Lower leg skin (tissue), 4 donors: ENCODE measurements at regions not wholly inside any gene's neighbourhood (a gene's known extent, or its start where the extent isn't known, plus 50 kb on each side); places are given as distances from the start of the nearest gene placed in this dataset.

Source experiments
- DNase-seq, 2 donors: peaks; one replicate each; pipeline ENCODE4 v3.0.0-alpha.2; 2019; ENCODE audit warnings: low spot score in 2 of 2
- H3K4me3 ChIP-seq: fragments of 200-600 bp; sonication (generic); 2 replicates; pipeline ENCODE4 v1.5.1; 2017; ENCODE audit warnings: mild to moderate bottlenecking, low read depth; ENCODE audit not compliant: poor library complexity, severe bottlenecking
- CTCF ChIP-seq, 3 donors: fragments of 450-650 bp; IDR thresholded peaks; one replicate each; pipeline ENCODE4 v1.5.1; 2016; ENCODE audit warnings: antibody characterized with exemption in 3 of 3, mild to moderate bottlenecking in 3 of 3, moderate library complexity in 2 of 3
- POLR2A ChIP-seq, 2 donors: fragments of 450-650 bp; IDR thresholded peaks; one replicate each; pipeline ENCODE4 v1.6.1; 2016 to 2017; ENCODE audit warnings: antibody characterized with exemption in 2 of 2, mild to moderate bottlenecking in 1 of 2, moderate library complexity in 1 of 2
- WGBS, 2 donors: methylation state at CpG; one replicate each; pipeline ENCODE4 v1.1.5; 2018; 5-methylcytosine and 5-hydroxymethylcytosine counted together
- intact Hi-C: fragments of 100-400 bp; cut with DNase I; formaldehyde crosslinking; loops from one replicate; pipeline ENCODE4 v1.15.0; 2023; ENCODE audit warnings: low total_unique reads

GRCh38 chr7:16169537-16169936 lies 251.8 kb downstream of the CRPPA start:
- H3K4me3 ChIP-seq: no peak overlapping the region
- no peak for DNase-seq
- 82 to 83% methylated on average over 2 of the region's 2 CpGs for WGBS, 2 donors
- TF ChIP-seq POLR2A (IDR thresholded peaks at IDR 0.05) (no peak), CTCF (IDR thresholded peaks at IDR 0.05) (no peak)
- intact Hi-C loops: no loop called here

- whole genome bisulfite sequencing, 2 donors: 49 to 53% methylated on average over 3 of the region's 3 CpGs
- DNase-seq: no peak
- TF ChIP-seq POLR2A (IDR thresholded peaks at IDR 0.05) (no peak), CTCF (IDR thresholded peaks at IDR 0.05) (no peak)
- no peak overlapping the region for H3K4me3 ChIP-seq
- intact Hi-C loops: no loop called here
Observed at GRCh38 chr7:16167526-16167925, 253.8 kb downstream of the CRPPA start.

- WGBS, 2 donors: 92 to 97% methylated on average over 4 of the region's 4 CpGs
- TF ChIP-seq CTCF (IDR thresholded peaks at IDR 0.05) (no peak), POLR2A (IDR thresholded peaks at IDR 0.05) (no peak)
- no peak for DNase-seq
- no peak overlapping the region for H3K4me3 ChIP-seq
- intact Hi-C loops: no loop called here
Observed at GRCh38 chr7:16144361-16144760, 277.0 kb downstream of the CRPPA start.

GRCh38 chr7:16137944-16138343 lies 283.4 kb downstream of the CRPPA start:
- intact Hi-C loops: loop anchor here (2.0 kb wide), 1 partner anchor 49 kb away; no protein-coding TSS in a partner anchor
- WGBS, 2 donors: 81 to 90% methylated on average over 2 of the region's 2 CpGs
- no peak for DNase-seq
- no peak overlapping the region for H3K4me3 ChIP-seq
- TF ChIP-seq POLR2A (IDR thresholded peaks at IDR 0.05) (no peak), CTCF (IDR thresholded peaks at IDR 0.05) (no peak)

GRCh38 chr7:16136896-16137295 lies 284.4 kb downstream of the CRPPA start:
- intact Hi-C loops: loop anchor here (2.0 kb wide), 1 partner anchor 48 kb away; no protein-coding TSS in a partner anchor
- TF ChIP-seq POLR2A (IDR thresholded peaks at IDR 0.05) (no peak), CTCF (IDR thresholded peaks at IDR 0.05) (no peak)

GRCh38 chr7:16135658-16136057 lies 285.7 kb downstream of the CRPPA start:
- TF ChIP-seq CTCF (IDR thresholded peaks at IDR 0.05) (no peak), POLR2A (IDR thresholded peaks at IDR 0.05) (no peak)
- intact Hi-C loops: loop anchor here (2.0 kb wide), 1 partner anchor 47 kb away; no protein-coding TSS in a partner anchor
- no peak overlapping the region for H3K4me3 ChIP-seq
- DNase-seq: no peak

More at GRCh38 chr7:16136896-16137295, 284.4 kb downstream of the CRPPA start:
- DNase-seq: no peak
- H3K4me3 ChIP-seq: no peak overlapping the region
- 75 to 84% methylated on average over 2 of the region's 2 CpGs for WGBS, 2 donors
